Activated naive CD4-positive, alpha-beta T cell treated with anti-CD3 and anti-CD28 coated beads, Interleukin-2, amount 50 U/mL, for 24 hours (primary cell): ENCODE measurements at regions not wholly inside any gene's neighbourhood (a gene's known extent, or its start where the extent isn't known, plus 50 kb on each side); places are given as distances from the start of the nearest gene placed in this dataset.

Experiments used
- H3K27ac Mint-ChIP-seq: one replicate; pipeline ENCODE4 v1.8.0; 2021; ENCODE audit warnings: mild to moderate bottlenecking, mixed read lengths
- H3K27me3 Mint-ChIP-seq: one replicate; pipeline ENCODE4 v1.8.0; 2021; ENCODE audit warnings: mixed read lengths
- H3K36me3 Mint-ChIP-seq: one replicate; pipeline ENCODE4 v1.8.0; 2021; ENCODE audit warnings: mixed read lengths
- H3K4me1 Mint-ChIP-seq: one replicate; pipeline ENCODE4 v1.8.0; 2021; ENCODE audit warnings: mixed read lengths
- H3K4me3 Mint-ChIP-seq: one replicate; pipeline ENCODE4 v1.8.0; 2021; ENCODE audit warnings: mild to moderate bottlenecking, mixed read lengths
- H3K9me3 Mint-ChIP-seq: one replicate; pipeline ENCODE4 v1.8.0; 2021; ENCODE audit warnings: mixed read lengths

DNA sequence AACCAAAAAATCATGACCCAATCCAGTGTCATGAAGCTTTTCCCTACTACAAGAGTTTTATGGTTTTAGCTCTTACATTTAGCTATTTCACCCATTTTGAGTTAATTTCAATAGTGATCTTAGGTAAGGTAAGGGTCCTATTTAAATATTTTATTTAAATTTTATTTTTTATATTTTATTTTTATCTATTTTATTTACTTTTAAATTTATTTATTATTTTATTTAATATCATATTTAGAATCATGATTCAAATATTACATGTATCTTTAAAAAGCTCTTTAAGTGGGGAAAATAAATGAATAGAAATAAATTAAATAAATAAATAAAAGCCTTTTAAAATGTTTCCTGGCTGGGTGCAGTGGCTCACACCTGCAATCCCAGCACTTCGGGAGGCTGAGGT lies 276.0 kb downstream of the SKIDA1 start:
- H3K27me3 Mint-ChIP-seq = peaks cover 10% of the 10 kb centered on the region
- H3K9me3 Mint-ChIP-seq = no peaks in the 10 kb centered on the region
- no peaks in the 10 kb centered on the region for H3K36me3 Mint-ChIP-seq
- no peaks in the 10 kb centered on the region for H3K4me1 Mint-ChIP-seq
- no peak overlapping the region for H3K27ac Mint-ChIP-seq
- no peak overlapping the region for H3K4me3 Mint-ChIP-seq

DNA sequence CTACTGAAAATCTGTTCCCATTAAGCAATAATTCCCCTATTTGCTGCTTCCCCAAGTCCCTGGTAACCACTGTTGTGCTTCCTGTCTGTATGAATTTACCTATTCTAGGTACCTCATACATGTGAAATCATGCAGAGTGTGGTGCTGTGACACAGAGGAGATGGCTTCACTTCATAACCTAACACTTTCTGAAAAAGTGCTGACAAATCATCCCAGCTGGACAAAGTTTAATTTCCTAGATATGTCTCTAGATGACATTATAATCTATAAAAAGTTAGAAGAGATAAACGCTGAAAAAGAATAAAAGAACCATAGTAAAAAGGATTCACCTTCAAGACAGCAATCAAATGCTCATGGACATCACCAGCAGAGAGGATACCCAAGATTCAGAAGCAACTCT lies 277.9 kb downstream of the SKIDA1 start:
- H3K36me3 Mint-ChIP-seq = no peaks in the 10 kb centered on the region
- no peaks in the 10 kb centered on the region for H3K9me3 Mint-ChIP-seq
- no peaks in the 10 kb centered on the region for H3K4me1 Mint-ChIP-seq

DNA sequence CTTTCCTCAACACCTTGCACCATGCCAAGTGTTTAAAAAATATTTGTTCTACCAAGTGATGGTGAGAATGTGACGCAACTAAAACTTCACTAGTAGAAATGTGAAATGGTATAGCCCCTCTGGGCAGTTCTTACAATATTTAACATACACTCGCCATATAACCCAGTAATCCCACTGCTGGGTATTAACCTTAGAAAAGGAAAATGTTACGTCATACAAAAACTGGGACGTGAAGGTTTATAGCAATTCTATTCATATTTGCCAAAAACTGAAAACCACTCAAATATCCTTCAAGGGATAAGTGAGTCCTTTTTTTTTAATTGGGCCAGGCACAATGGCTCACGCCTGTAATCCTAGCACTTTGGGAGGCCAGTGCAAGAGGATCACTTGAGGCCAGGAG lies 279.3 kb downstream of the SKIDA1 start:
- Mint-ChIP-seq H3K4me1 (no peaks in the 10 kb centered on the region), H3K36me3 (no peaks in the 10 kb centered on the region), H3K27ac (no peak overlapping the region), H3K4me3 (no peak overlapping the region), H3K9me3 (no peaks in the 10 kb centered on the region), H3K27me3 (peaks cover 8% of the 10 kb centered on the region)

More for the DNA sequence above, 277.9 kb downstream of the SKIDA1 start:
- H3K27me3 Mint-ChIP-seq = peaks cover 8% of the 10 kb centered on the region
- H3K4me3 Mint-ChIP-seq = no peak overlapping the region
- H3K27ac Mint-ChIP-seq = no peak overlapping the region

DNA sequence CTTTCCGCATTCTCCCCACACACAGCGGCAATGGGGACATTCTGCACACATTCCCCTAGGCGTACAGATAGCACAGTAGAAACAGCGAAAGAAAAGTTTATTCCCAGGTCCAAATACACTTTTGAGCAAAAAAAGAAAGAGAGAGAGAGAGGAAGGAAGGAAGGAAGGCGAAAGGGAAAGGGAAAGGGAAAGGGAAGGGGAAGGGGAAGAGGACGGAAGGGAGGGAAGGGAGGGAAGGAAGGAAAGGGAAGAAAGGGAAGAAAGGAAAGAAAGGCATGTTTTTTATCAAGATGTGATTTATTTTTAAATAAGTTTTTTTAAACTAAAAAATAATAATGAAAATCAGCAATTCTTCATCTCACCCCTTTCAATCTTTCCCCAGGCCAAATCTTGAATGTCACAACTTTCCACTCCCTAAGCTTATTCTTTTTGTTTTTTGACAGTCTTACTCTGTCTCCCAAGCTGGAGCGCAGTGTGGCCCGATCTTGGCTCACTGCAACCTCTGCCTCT lies 281.7 kb downstream of the SKIDA1 start:
- Mint-ChIP-seq H3K9me3 (no peaks in the 10 kb centered on the region), H3K36me3 (no peaks in the 10 kb centered on the region), H3K4me1 (no peaks in the 10 kb centered on the region), H3K4me3 (no peak overlapping the region), H3K27ac (no peak overlapping the region), H3K27me3 (peaks cover 7% of the 10 kb centered on the region)

DNA sequence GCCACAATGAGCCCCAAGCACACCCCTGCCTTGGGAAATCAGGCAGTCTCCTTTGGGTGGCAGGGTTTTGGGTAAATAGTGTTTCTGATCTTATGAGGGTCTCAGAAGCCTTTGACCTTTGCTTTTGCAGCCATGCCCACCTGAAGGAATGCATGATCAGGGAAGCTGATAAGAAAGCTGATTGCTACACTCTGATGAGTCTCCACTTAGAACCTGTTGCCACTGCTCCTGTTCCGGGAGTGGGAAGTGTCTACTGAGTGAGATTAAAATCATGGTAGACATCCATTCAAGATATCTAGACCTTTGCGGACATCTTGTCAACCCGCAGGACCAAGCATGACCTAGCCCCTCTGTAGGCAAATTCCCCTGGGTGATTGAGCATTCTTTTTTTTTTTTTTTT lies 282.6 kb downstream of the SKIDA1 start:
- no peaks in the 10 kb centered on the region for H3K36me3 Mint-ChIP-seq
- peaks cover 7% of the 10 kb centered on the region for H3K27me3 Mint-ChIP-seq
- H3K4me3 Mint-ChIP-seq = no peak overlapping the region
- no peaks in the 10 kb centered on the region for H3K9me3 Mint-ChIP-seq
- H3K27ac Mint-ChIP-seq = no peak overlapping the region
- no peaks in the 10 kb centered on the region for H3K4me1 Mint-ChIP-seq

DNA sequence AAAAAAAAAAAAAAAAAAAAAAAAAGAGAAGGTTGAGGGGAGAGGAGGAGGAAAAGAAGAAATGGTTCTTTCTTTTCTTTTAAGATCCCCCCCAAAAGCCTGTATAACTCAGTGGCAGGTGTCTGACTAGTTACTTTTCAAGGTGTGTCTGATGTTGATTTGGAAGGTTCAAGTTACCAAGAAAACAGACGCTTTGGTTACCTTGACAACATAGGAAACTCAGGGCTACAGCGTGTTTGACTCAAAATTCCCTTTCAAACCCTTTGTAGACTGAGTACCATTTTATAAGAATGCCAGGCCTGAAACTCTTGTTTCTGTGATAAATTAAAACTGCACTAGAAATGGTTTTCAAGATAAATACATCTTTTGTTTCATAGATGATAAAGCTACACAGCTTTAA lies 286.8 kb downstream of the SKIDA1 start:
- Mint-ChIP-seq H3K27me3 (no peaks in the 10 kb centered on the region), H3K4me1 (no peaks in the 10 kb centered on the region), H3K4me3 (no peak overlapping the region), H3K9me3 (no peaks in the 10 kb centered on the region), H3K36me3 (no peaks in the 10 kb centered on the region), H3K27ac (no peak overlapping the region)

DNA sequence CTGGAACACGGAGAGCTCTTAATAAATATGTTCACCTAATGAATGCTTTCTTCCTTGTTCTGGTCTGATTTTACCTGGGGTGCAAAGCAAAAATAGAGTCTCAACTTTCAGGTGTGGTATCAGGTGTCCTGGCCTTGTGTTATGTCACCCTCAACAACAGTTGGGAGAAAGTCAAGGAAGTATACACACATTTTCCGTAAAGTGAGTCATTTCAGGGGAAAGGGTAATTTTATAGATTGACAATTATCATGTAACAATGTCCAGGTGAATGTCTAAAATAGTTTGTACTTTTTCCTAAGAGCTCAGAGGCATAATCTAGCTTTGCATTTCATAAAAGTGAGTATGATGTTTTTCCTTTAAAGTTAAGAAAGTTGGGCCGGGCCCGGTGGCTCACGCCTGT lies 287.4 kb downstream of the SKIDA1 start:
- no peaks in the 10 kb centered on the region for H3K4me1 Mint-ChIP-seq
- no peak overlapping the region for H3K4me3 Mint-ChIP-seq

DNA sequence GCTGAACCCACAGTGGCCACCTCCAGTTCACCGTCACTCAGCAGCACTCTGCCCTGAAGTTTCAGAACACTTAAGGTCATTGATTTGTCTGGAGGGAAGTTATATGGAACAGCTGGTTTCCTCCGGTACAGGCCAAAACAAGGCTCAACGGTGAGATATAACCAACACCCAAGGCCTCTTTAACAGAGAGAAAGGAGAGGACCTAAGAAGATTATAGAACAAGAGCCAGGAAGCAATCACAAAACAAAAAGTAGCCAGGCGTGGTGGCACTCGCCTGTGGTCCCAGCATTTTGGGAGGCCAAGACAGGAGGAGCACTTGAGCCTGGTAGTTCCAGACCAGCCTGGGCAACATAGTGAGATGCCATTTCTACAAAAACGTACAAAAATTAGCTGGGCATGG lies 290.7 kb downstream of the SKIDA1 start:
- H3K27me3 Mint-ChIP-seq = no peaks in the 10 kb centered on the region
- H3K27ac Mint-ChIP-seq = no peak overlapping the region
- H3K36me3 Mint-ChIP-seq = no peaks in the 10 kb centered on the region
- no peaks in the 10 kb centered on the region for H3K9me3 Mint-ChIP-seq
- no peak overlapping the region for H3K4me3 Mint-ChIP-seq
- H3K4me1 Mint-ChIP-seq = no peaks in the 10 kb centered on the region

More for the DNA sequence above, 287.4 kb downstream of the SKIDA1 start:
- no peaks in the 10 kb centered on the region for H3K27me3 Mint-ChIP-seq
- H3K9me3 Mint-ChIP-seq = no peaks in the 10 kb centered on the region
- H3K27ac Mint-ChIP-seq = no peak overlapping the region
- H3K36me3 Mint-ChIP-seq = no peaks in the 10 kb centered on the region

DNA sequence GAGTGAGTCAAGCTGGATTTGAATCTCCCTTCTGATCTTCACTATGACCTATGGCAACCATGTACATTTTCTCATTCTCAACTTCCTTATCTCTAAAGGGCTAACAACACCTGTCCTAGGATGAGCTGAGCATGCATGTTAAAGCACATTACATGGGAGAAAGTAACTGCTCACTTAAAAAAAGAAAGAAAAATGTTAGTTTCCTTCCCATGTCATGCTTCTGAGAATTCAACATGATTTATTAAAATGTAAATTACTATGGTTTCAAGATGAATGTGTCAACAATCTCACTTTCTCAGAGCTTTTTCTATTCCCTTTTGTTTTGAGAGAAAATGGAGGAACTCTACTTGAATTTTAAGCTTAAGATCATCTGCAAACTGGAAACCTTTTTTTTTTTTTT lies 295.3 kb downstream of the SKIDA1 start:
- Mint-ChIP-seq H3K4me3 (no peak overlapping the region), H3K4me1 (no peaks in the 10 kb centered on the region), H3K27ac (no peak overlapping the region), H3K9me3 (no peaks in the 10 kb centered on the region), H3K36me3 (no peaks in the 10 kb centered on the region), H3K27me3 (peaks cover 1% of the 10 kb centered on the region)

DNA sequence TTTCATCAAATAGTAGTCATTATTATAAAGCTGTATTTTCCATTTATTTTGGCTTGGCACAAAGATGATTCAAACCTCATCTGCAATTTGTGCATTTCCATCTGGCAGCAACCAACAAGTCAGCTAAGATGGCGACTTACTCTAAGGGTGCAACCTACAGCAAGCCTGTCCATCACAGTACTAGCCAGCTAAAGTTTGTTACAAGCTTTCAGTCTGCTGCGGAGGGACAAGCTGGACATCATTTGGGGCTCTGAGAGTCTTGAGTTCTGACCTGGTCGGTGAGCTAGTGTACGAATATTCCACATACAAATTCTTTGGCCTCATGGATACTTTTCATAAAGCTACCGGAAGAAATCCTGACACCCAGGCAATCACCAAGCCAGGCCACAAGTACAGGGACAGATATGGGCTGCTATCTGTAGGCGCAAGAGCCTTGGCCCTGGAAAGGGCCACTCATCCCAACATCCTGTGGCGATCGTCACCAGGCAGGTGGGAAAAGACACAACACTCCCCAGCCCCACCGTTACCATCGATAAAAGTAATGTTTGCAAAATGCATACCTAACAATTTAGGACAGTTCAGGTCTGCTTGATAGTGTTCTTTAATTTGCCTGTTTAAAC lies 307.6 kb downstream of the SKIDA1 start:
- H3K4me3 Mint-ChIP-seq = no peak overlapping the region
- no peaks in the 10 kb centered on the region for H3K4me1 Mint-ChIP-seq
- peaks cover 3% of the 10 kb centered on the region for H3K27me3 Mint-ChIP-seq
- H3K9me3 Mint-ChIP-seq = no peaks in the 10 kb centered on the region
- H3K36me3 Mint-ChIP-seq = no peaks in the 10 kb centered on the region
- H3K27ac Mint-ChIP-seq = no peak overlapping the region

DNA sequence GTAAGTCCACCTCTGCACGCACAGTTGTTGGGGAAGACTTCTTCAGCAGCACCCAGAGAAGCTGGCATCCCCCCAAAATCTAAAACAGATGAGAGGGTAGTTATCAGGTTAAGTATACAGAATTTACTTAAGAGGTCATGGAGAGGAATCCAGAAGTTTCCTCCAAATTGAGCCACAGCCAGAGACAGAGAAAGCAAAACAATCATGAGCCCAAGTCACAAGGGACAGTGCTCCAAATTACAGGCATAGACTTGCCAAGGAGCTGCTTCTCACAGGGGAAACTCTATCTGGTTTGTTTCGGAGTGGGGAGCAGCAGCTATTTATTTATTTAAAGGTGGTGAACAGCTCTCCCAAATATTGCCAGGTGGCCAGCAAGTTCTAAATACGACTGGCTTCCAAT lies 308.4 kb downstream of the SKIDA1 start:
- Mint-ChIP-seq H3K27me3 (peaks cover 4% of the 10 kb centered on the region), H3K4me1 (no peaks in the 10 kb centered on the region), H3K9me3 (no peaks in the 10 kb centered on the region), H3K27ac (no peak overlapping the region), H3K36me3 (no peaks in the 10 kb centered on the region), H3K4me3 (no peak overlapping the region)

DNA sequence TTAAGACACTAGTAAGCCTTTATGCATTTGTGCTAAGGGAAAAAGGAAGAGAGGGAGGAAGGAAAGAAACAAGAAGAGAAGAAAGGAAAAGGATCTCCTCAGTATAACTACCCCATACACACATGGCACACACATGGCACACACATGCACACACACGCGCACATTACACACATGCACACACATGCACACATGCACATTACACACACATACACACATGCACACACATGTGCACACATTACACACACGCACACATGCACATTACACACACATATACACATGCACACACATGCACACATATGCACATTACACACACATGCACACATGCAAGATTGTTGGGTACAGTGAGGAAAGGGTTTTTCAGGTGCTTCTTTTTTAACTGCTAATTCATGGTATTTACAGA lies 311.2 kb downstream of the SKIDA1 start:
- Mint-ChIP-seq H3K36me3 (no peaks in the 10 kb centered on the region), H3K27me3 (peaks cover 3% of the 10 kb centered on the region), H3K27ac (no peak overlapping the region), H3K4me1 (no peaks in the 10 kb centered on the region), H3K4me3 (no peak overlapping the region), H3K9me3 (no peaks in the 10 kb centered on the region)

DNA sequence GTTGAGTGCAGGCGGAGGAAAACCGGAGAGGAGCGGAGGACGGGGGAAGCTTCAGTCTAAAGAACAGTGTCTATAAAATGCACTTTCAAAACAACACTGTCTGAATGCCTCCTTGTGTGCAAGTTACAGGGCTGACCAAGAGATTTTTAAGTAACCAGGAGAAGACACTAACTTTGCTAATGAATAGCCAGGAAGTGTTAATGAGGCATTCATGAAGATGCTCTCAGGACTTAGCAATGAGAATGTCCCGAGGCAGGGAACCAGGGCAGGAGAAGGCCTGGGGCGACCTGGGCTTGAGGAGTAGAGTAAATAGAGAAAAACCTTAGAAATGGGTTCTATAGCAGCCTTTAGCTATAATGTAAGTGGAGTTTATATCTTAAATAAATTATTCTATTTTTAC lies 312.1 kb downstream of the SKIDA1 start:
- peaks cover 3% of the 10 kb centered on the region for H3K27me3 Mint-ChIP-seq
- H3K4me1 Mint-ChIP-seq = no peaks in the 10 kb centered on the region
- H3K9me3 Mint-ChIP-seq = no peaks in the 10 kb centered on the region
- no peak overlapping the region for H3K27ac Mint-ChIP-seq
- H3K4me3 Mint-ChIP-seq = no peak overlapping the region
- no peaks in the 10 kb centered on the region for H3K36me3 Mint-ChIP-seq

DNA sequence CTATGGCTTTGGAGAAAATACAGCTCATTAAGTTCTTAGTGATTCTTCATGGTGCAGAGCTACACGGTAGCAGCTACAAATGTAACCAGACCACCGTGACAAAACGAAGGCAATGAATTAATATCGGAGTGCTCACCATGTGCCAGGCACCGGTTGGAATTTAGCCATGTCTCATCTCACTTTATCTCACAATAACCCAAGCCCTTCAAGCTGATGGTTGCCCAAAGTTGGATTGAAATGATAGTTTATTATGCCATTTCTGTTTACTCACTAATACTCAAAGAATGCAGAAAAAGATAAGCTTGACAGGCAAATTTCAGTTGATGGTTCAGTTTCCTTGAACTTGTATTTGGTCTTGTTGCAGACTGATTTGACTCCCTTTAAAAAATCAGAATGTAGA lies 312.6 kb downstream of the SKIDA1 start:
- Mint-ChIP-seq H3K27me3 (peaks cover 4% of the 10 kb centered on the region), H3K27ac (no peak overlapping the region), H3K36me3 (peaks cover 1% of the 10 kb centered on the region), H3K4me3 (no peak overlapping the region), H3K9me3 (peaks cover 3% of the 10 kb centered on the region), H3K4me1 (no peaks in the 10 kb centered on the region)

DNA sequence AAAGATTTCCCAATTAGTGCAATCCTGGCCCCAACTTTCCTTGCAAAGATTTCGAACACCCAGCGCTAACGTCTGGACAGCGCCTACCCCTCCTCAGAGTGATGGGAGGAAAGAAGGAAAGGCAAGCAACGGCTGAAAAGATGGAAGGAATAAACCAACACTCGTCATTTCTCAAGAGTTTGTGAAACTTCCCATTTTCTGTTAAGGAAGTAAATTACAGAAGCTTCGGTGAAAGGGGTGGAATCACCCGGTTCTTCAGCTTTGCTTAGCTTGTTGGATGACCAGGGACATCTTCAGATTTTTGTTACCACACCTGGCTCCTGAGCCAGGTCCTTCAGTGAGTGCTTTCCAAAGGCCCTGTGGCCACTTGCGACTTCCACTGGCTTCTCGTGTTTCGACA lies 313.1 kb downstream of the SKIDA1 start:
- Mint-ChIP-seq H3K36me3 (peaks cover 3% of the 10 kb centered on the region), H3K27me3 (peaks cover 6% of the 10 kb centered on the region), H3K9me3 (peaks cover 7% of the 10 kb centered on the region), H3K4me3 (no peak overlapping the region), H3K27ac (no peak overlapping the region), H3K4me1 (no peaks in the 10 kb centered on the region)

DNA sequence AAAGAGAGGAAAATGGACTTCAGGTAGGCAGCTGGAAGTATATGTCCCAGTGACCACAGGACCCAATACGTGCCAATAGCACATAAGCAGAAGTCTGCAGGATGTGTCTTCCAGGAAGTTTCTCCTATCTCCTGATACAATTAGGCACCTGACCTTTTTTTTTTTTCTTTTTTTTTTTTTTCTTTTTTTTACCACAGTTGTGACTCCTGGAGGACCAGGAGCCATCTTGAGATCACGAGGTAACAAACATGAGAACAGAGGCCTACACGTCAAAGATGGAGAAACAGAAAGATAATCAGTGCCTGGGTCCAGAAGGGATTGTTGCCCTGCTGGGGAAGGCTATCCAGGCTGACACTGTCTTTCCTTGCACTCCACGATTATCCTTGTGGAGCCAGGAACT lies 312.4 kb upstream of the NEBL start:
- peaks cover 9% of the 10 kb centered on the region for H3K27me3 Mint-ChIP-seq
- no peaks in the 10 kb centered on the region for H3K4me1 Mint-ChIP-seq
- no peak overlapping the region for H3K4me3 Mint-ChIP-seq
- peaks cover 3% of the 10 kb centered on the region for H3K36me3 Mint-ChIP-seq
- peaks cover 11% of the 10 kb centered on the region for H3K9me3 Mint-ChIP-seq
- H3K27ac Mint-ChIP-seq = no peak overlapping the region

DNA sequence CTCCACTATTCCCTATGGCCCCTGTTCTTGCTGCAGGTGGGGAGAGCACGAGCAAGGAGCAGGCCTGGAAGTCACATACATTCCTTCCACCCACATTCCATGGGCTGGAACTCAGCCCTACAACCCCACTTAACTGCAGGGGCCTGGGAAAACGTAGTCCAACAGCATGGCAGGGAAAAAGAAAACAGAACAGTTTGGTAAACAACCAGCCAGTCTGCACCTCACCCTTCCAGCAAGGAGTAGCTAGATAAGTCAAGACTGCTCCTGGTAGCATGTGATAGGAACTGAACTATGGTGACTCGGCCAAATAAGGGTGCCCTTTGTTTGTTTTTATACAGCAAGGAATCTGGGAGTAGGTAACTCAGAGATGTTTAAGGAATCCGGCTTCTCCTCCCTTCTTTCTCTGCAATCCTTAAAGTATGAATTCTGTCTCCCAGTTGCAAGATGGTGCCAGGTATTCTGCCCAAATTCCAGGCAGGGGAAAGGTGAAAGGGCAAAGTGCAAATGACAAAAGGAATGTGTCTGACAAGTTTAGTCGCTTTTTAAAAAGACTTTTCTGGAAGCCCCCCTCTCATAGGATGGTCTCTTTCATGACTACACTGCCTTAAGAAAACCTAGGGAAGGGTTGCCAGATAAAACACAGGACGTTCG lies 311.7 kb upstream of the NEBL start:
- Mint-ChIP-seq H3K4me3 (no peak overlapping the region), H3K9me3 (peaks cover 11% of the 10 kb centered on the region), H3K27me3 (peaks cover 10% of the 10 kb centered on the region), H3K27ac (no peak overlapping the region), H3K36me3 (peaks cover 3% of the 10 kb centered on the region), H3K4me1 (no peaks in the 10 kb centered on the region)
